Spleen (tissue), 11 donors: ENCODE measurements at regions not wholly inside any gene's neighbourhood (a gene's known extent, or its start where the extent isn't known, plus 50 kb on each side); places are given as distances from the start of the nearest gene placed in this dataset.

Experiments
- DNase-seq: peaks from one replicate; pipeline ENCODE4 v3.0.0-alpha.2; 2020
- H3K27ac ChIP-seq, 8 donors: fragments of 200-600 bp; sonication (generic) in 7 of 8; 1 replicate in 4 of 8; 2 replicates in 4 of 8; pipeline versions ENCODE4 v1.5.0 to v1.8.0; 2016 to 2021; ENCODE audit warnings: inconsistent platforms in 4 of 8, mild to moderate bottlenecking in 4 of 8, moderate library complexity in 1 of 8
- H3K27me3 ChIP-seq, 7 donors: fragments of 200-600 bp; sonication (generic) in 6 of 7; replicated peaks in 1 of 7; 1 replicate in 4 of 7; 2 replicates in 3 of 7; pipeline versions ENCODE4 v1.5.0 to v1.8.0; 2016 to 2021; ENCODE audit warnings: inconsistent platforms in 3 of 7, mild to moderate bottlenecking in 1 of 7
- H3K36me3 ChIP-seq, 6 donors: fragments of 200-600 bp; sonication (generic) in 5 of 6; 1 replicate in 4 of 6; 2 replicates in 2 of 6; pipeline versions ENCODE4 v1.5.0 to v1.8.0; 2016 to 2021; ENCODE audit warnings: inconsistent platforms in 2 of 6
- H3K4me1 ChIP-seq, 6 donors: fragments of 200-600 bp; sonication (generic) in 5 of 6; 1 replicate in 3 of 6; 2 replicates in 3 of 6; pipeline versions ENCODE4 v1.5.0 to v1.8.0; 2016 to 2021; ENCODE audit warnings: inconsistent platforms in 3 of 6
- H3K4me3 ChIP-seq, 8 donors: fragments of 200-600 bp; sonication (generic) in 7 of 8; 1 replicate in 4 of 8; 2 replicates in 4 of 8; pipeline versions ENCODE4 v1.5.0 to v1.8.0; 2016 to 2021; ENCODE audit warnings: inconsistent platforms in 4 of 8, mild to moderate bottlenecking in 4 of 8, moderate library complexity in 2 of 8
- H3K9me3 ChIP-seq, 8 donors: fragments of 200-600 bp; sonication (generic) in 7 of 8; 1 replicate in 4 of 8; 2 replicates in 4 of 8; pipeline versions ENCODE4 v1.5.0 to v1.8.0; 2016 to 2021; ENCODE audit warnings: inconsistent platforms in 4 of 8
- POLR2A ChIP-seq, 3 donors: fragments of 450-650 bp; IDR thresholded peaks; one replicate each; pipeline ENCODE4 v1.5.1; 2017; ENCODE audit warnings: antibody characterized with exemption in 3 of 3, mild to moderate bottlenecking in 1 of 3
- POLR2AphosphoS5 ChIP-seq, 3 donors: sonication (generic); formaldehyde crosslinking; IDR thresholded peaks; one replicate each; pipeline ENCODE4 v1.5.1; 2017; ENCODE audit warnings: antibody characterized with exemption in 3 of 3
- WGBS, 5 donors: extraction: QIAGEN DNeasy Blood & Tissue Kit in 3 of 5; methylation state at CpG; one replicate each; pipeline versions ENCODE4 v1.1.5 to v1.1.7; 2013 to 2018; 5-methylcytosine and 5-hydroxymethylcytosine counted together
- intact Hi-C: fragments of 100-400 bp; cut with DNase I; formaldehyde crosslinking; loops from one replicate; pipeline ENCODE4 v1.15.0; 2023; ENCODE audit warnings: low total_unique reads
- TF ChIP-seq, protein P1 (sequence below), 11 experiments: fragments of 200-600 bp in 7 of 11; fragments of 450-650 bp in 4 of 11; sonication (generic) in 4 of 11; IDR thresholded peaks in 8 of 11; conservative IDR thresholded peaks in 3 of 11; 1 replicate in 7 of 11; 2 replicates in 4 of 11; pipeline versions ENCODE4 v1.4.0 to v1.8.0; 2016 to 2021; ENCODE audit warnings: antibody characterized with exemption in 11 of 11, inconsistent platforms in 4 of 11, mild to moderate bottlenecking in 1 of 11
- donor health status: healthy with polysubstance abuse.
- donor health status: DM: no; HTN: no; CAD: no; lungs with moderate emphysema.
- donor health status: DM: no; HTN: no; CAD: no.
- donor health status: Bipolar disorder and iron deficiency.
- donor health status: healthy.
- donor health status: DM: no; HTN: no; CAD: no.
- donor health status: DM: yes; HTN: yes; CAD: no.

DNA sequence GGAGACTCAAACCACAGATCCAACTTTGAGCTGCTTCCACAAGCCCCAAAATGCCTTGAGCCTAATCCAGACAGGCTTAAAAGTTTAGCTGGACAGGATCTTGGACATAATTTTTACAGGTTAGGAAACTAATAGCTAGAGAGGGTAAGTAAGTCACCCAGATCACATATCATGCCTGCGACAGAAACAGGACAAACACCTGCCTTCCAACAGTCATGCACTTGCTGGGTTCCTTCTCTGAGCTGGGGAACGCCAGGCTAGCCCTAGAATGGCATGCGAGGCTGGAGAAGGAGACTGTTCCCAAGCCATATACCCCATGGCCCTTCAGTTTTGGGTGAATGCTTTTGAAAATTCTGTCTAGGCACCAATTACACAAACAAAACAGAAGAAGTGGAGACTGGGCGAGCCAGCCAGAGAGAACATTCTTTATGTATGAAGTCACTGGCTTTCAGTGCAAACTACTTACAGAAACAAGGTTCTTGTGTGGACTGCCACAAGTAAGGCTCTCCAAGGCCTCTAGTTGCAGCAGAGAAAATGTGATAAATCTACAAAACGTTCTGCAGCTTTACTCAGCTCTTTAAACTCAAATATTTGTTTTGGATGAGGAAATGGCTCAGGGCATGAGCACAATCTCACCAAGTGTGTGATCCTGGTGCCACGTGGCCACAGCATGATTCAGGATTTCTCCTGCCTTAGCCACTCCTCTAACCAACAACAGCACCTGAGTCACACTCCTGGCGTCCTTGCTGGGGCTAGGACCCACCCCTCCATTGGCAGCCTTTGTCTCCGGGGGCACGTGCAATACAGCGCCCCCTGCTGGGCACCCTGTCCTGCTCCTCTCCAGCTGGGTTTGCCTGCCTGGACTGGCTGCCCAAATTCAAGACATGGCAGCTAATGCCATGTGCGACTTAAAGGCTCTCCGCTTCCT, 73.4 kb upstream of the UBL3 start:
- H3K36me3 ChIP-seq = no peaks in the 10 kb centered on the region
- H3K4me1 ChIP-seq = peaks cover 0 to 18% (median 13%) of the 10 kb centered on the region in 6 donors
- DNase-seq = peak; percentile 84
- intact Hi-C loops = loop anchor here (10.0 kb wide), 1 partner anchor 149 kb away; no protein-coding TSS in a partner anchor
- WGBS, 5 donors = 49 to 63% (median 55%) methylated on average over 9 to 12 of the region's 12 CpGs
- peak overlapping the region in 4 of 8 donors; percentile 10 to 39 (median 36) for H3K27ac ChIP-seq
- no peak for TF ChIP-seq POLR2AphosphoS5 (IDR thresholded peaks at IDR 0.05)
- TF ChIP-seq, protein P1, sequence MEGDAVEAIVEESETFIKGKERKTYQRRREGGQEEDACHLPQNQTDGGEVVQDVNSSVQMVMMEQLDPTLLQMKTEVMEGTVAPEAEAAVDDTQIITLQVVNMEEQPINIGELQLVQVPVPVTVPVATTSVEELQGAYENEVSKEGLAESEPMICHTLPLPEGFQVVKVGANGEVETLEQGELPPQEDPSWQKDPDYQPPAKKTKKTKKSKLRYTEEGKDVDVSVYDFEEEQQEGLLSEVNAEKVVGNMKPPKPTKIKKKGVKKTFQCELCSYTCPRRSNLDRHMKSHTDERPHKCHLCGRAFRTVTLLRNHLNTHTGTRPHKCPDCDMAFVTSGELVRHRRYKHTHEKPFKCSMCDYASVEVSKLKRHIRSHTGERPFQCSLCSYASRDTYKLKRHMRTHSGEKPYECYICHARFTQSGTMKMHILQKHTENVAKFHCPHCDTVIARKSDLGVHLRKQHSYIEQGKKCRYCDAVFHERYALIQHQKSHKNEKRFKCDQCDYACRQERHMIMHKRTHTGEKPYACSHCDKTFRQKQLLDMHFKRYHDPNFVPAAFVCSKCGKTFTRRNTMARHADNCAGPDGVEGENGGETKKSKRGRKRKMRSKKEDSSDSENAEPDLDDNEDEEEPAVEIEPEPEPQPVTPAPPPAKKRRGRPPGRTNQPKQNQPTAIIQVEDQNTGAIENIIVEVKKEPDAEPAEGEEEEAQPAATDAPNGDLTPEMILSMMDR (IDR thresholded peaks at IDR 0.05 in 8 of 11, conservative IDR thresholded peaks at IDR 0.05 in 3 of 11) = peak; percentile 37 to 87 (median 73)
- H3K27me3 ChIP-seq = no peaks in the 10 kb centered on the region
- H3K9me3 ChIP-seq = no peaks in the 10 kb centered on the region
- no peak overlapping the region for H3K4me3 ChIP-seq

DNA sequence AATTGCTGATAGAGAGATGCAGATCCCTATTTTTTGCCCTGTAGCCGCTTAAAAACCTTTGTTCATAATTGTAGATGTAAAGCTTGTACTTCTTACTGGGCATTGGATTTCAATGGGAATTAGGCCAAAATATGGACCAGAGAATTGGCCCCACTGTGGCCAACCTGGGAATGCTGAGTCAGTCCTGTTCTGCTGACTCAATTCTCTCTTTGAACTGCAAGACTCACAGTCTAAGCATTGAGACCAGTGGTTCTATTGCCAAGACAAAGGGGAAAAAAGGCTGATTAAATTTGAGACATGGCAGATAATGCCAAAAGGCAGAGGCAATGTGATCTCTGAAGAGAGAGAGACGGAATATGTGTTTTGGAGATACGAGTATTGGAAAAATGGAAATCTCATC, 72.5 kb upstream of the UBL3 start:
- no peak for DNase-seq
- WGBS, 5 donors = 90 to 96% (median 96%) methylated on average over 3 of the region's 3 CpGs
- Histone ChIP-seq H3K27me3 (no peaks in the 10 kb centered on the region), H3K9me3 (no peaks in the 10 kb centered on the region), H3K4me3 (no peak overlapping the region), H3K36me3 (no peaks in the 10 kb centered on the region), H3K27ac (no peak overlapping the region), H3K4me1 (peaks cover 0 to 18% (median 13%) of the 10 kb centered on the region in 6 donors)
- no peak for TF ChIP-seq POLR2A (IDR thresholded peaks at IDR 0.05)
- TF ChIP-seq POLR2AphosphoS5 (IDR thresholded peaks at IDR 0.05) = no peak
- TF ChIP-seq, protein P1 (IDR thresholded peaks at IDR 0.05 in 8 of 11, conservative IDR thresholded peaks at IDR 0.05 in 3 of 11) = no peak
- intact Hi-C loops = loop anchor here (10.0 kb wide), 1 partner anchor 148 kb away; no protein-coding TSS in a partner anchor

DNA sequence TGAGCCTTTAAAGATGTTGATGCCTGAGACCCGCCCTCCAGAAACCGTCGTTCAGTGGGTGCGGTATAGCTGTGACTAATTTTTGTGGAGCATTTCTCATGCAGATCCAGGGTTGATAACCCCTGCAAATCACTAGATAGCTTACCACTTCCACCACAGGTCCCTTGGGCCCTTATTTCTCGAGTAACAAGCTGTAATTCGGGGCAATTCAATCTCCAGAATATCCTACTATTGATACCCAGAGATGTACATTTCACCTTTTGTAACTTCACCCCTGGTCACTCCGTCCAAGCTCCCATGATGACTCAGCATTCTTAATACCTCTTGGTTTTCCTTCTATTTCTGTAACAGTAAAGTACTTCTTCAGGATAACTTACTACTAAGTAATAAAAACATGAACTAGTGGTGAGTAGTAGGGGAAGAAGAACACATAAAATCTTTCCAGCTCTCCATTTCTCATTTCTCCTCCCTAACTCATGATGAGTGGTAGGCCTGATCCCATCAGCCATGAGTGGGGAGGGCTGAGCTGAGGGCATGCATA, 71.9 kb upstream of the UBL3 start:
- no peaks in the 10 kb centered on the region for H3K36me3 ChIP-seq
- 80 to 94% (median 84%) methylated on average over 7 of the region's 7 CpGs for WGBS, 5 donors
- H3K4me1 ChIP-seq = peaks cover 0 to 18% (median 13%) of the 10 kb centered on the region in 6 donors
- intact Hi-C loops = loop anchor here (10.0 kb wide), 1 partner anchor 148 kb away; no protein-coding TSS in a partner anchor
- H3K27me3 ChIP-seq = no peaks in the 10 kb centered on the region
- H3K4me3 ChIP-seq = no peak overlapping the region
- no peak overlapping the region for H3K27ac ChIP-seq
- H3K9me3 ChIP-seq = no peaks in the 10 kb centered on the region
- no peak for TF ChIP-seq POLR2A (IDR thresholded peaks at IDR 0.05)
- TF ChIP-seq POLR2AphosphoS5 (IDR thresholded peaks at IDR 0.05) = no peak
- TF ChIP-seq, protein P1 (IDR thresholded peaks at IDR 0.05 in 8 of 11, conservative IDR thresholded peaks at IDR 0.05 in 3 of 11) = no peak
- DNase-seq = no peak

DNA sequence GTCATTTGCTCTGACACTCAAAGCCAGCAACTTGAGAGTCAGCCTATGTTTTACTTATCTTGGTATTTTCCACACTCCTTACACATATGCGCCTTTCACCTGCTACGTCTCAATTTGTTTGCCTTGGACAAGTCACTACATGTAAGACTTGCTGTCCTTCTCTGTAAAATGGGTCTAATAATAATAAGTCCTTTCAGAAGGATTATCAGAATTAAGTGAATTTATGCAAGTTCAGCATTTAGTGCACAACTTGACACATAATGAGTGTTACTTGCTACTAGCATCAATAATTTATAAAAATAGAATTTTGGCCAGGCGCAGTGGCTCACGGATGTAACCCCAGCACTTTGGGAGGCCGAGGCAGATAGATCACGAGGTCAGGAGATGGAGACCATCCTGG, 71.1 kb upstream of the UBL3 start:
- TF ChIP-seq POLR2AphosphoS5 (IDR thresholded peaks at IDR 0.05) = no peak
- TF ChIP-seq POLR2A (IDR thresholded peaks at IDR 0.05) = no peak
- TF ChIP-seq, protein P1 (IDR thresholded peaks at IDR 0.05 in 8 of 11, conservative IDR thresholded peaks at IDR 0.05 in 3 of 11) = no peak
- Histone ChIP-seq H3K4me3 (no peak overlapping the region), H3K4me1 (peaks cover 0 to 18% (median 13%) of the 10 kb centered on the region in 6 donors), H3K27ac (no peak overlapping the region), H3K27me3 (no peaks in the 10 kb centered on the region), H3K36me3 (no peaks in the 10 kb centered on the region), H3K9me3 (no peaks in the 10 kb centered on the region)
- WGBS, 5 donors = 92 to 99% (median 96%) methylated on average over 6 of the region's 6 CpGs
- no peak for DNase-seq
- intact Hi-C loops = loop anchor here (10.0 kb wide), 1 partner anchor 147 kb away; no protein-coding TSS in a partner anchor
